Kidney (tissue), 13 donors: ENCODE measurements at regions not wholly inside any gene's neighbourhood (a gene's known extent, or its start where the extent isn't known, plus 50 kb on each side); places are given as distances from the start of the nearest gene placed in this dataset.

Experiments used
- DNase-seq, 5 donors: peaks; one replicate each; pipeline ENCODE4 v3.0.0-alpha.2; 2013 to 2020
- FAIRE-seq: peaks from 2 replicates; lab custom pipeline; 2012; peaks lifted over from hg19 to GRCh38; lab: Jason Lieb, UNC
- H3K27ac ChIP-seq, 2 donors: one replicate each; pipeline ENCODE4 v1.7.0; 2013; ENCODE audit warnings: low read depth in 2 of 2, low read length in 2 of 2, inconsistent platforms in 1 of 2
- H3K27me3 ChIP-seq: one replicate; pipeline ENCODE4 v1.7.1; 2013; ENCODE audit warnings: low read length, inconsistent platforms; ENCODE audit not compliant: control insufficient read depth, insufficient read depth
- H3K36me3 ChIP-seq, 3 donors: one replicate each; pipeline versions ENCODE4 v1.7.0 to v1.7.1; 2013; ENCODE audit warnings: low read length in 3 of 3, control low read depth in 1 of 3, inconsistent platforms in 1 of 3; ENCODE audit not compliant: insufficient read depth in 3 of 3, control insufficient read depth in 2 of 3
- H3K4me1 ChIP-seq, 3 donors: one replicate each; pipeline versions ENCODE4 v1.7.0 to v1.7.1; 2013; ENCODE audit warnings: low read length in 3 of 3, inconsistent platforms in 1 of 3, low read depth in 1 of 3; ENCODE audit not compliant: control insufficient read depth in 2 of 3, insufficient read depth in 2 of 3
- H3K4me3 ChIP-seq, 3 donors: one replicate each; pipeline versions ENCODE4 v1.7.0 to v1.8.1; 2013; ENCODE audit warnings: low read length in 3 of 3, control low read depth in 1 of 3, inconsistent platforms in 1 of 3
- H3K9ac ChIP-seq, 3 donors: one replicate each; pipeline versions ENCODE4 v1.7.0 to v1.7.1; 2013; ENCODE audit warnings: low read length in 3 of 3, control low read depth in 1 of 3, inconsistent platforms in 1 of 3
- H3K9me3 ChIP-seq, 3 donors: one replicate each; pipeline versions ENCODE4 v1.7.0 to v1.7.1; 2013; ENCODE audit warnings: low read length in 3 of 3, control low read depth in 1 of 3, inconsistent platforms in 1 of 3; ENCODE audit not compliant: control insufficient read depth in 2 of 3, insufficient read depth in 1 of 3
- intact Hi-C: fragments of 100-400 bp; cut with DNase I; formaldehyde crosslinking; loops from one replicate; pipeline ENCODE4 v1.11.1; 2022
- TF ChIP-seq, protein P1 (sequence below): IDR thresholded peaks from 3 replicates; pipeline ENCODE4 v1.5.1; 2012; ENCODE audit warnings: mild to moderate bottlenecking, moderate library complexity, borderline replicate concordance; ENCODE audit not compliant: insufficient read depth; ENCODE audit errors: extremely low read depth
- donor health status: control.
- donor health status: control.
- donor health status: control.
- donor health status: control.
- donor health status: control.
- donor health status: DM: yes; HTN: yes; CAD: no.
- donor health status: Normal renal cell carcinoma (clear cell type).

DNA sequence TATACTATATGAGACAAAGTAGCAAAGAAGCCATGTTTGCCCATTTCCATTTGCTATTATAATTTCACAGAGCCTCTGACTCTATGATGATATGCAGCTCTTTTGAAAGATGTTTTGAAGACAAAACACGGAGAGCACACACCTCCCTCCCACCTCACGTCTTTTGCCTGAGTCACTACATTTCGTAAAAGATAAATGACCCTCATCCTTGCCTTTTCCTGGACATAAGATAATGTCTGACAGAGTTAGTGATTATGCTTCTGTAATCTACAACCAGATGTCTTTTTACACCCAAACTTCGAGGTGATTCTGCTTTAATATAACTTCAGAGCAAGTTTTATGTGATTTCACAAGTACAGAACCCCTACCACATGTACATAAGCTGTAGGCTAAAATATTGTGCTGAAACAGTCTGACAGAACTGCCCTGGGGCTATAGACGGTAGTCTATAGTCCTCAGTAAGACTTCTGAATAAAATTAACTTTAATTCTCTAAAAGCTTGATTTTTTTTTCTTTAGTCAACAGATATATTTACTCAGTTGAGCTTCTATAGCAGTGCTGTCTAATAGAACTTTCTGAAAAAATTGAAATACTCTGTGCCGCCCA, 99.9 kb downstream of the CD200R1L start:
- no peaks in the 10 kb centered on the region for H3K27me3 ChIP-seq
- TF ChIP-seq, protein P1, sequence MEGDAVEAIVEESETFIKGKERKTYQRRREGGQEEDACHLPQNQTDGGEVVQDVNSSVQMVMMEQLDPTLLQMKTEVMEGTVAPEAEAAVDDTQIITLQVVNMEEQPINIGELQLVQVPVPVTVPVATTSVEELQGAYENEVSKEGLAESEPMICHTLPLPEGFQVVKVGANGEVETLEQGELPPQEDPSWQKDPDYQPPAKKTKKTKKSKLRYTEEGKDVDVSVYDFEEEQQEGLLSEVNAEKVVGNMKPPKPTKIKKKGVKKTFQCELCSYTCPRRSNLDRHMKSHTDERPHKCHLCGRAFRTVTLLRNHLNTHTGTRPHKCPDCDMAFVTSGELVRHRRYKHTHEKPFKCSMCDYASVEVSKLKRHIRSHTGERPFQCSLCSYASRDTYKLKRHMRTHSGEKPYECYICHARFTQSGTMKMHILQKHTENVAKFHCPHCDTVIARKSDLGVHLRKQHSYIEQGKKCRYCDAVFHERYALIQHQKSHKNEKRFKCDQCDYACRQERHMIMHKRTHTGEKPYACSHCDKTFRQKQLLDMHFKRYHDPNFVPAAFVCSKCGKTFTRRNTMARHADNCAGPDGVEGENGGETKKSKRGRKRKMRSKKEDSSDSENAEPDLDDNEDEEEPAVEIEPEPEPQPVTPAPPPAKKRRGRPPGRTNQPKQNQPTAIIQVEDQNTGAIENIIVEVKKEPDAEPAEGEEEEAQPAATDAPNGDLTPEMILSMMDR = no peak
- intact Hi-C loops = no loop called here
- no peak for DNase-seq
- no peak for FAIRE-seq
- no peaks in the 10 kb centered on the region for H3K4me1 ChIP-seq
- H3K27ac ChIP-seq = no peak overlapping the region
- H3K9me3 ChIP-seq = no peaks in the 10 kb centered on the region
- no peak overlapping the region for H3K4me3 ChIP-seq
- H3K36me3 ChIP-seq = no peaks in the 10 kb centered on the region
- no peak overlapping the region for H3K9ac ChIP-seq

DNA sequence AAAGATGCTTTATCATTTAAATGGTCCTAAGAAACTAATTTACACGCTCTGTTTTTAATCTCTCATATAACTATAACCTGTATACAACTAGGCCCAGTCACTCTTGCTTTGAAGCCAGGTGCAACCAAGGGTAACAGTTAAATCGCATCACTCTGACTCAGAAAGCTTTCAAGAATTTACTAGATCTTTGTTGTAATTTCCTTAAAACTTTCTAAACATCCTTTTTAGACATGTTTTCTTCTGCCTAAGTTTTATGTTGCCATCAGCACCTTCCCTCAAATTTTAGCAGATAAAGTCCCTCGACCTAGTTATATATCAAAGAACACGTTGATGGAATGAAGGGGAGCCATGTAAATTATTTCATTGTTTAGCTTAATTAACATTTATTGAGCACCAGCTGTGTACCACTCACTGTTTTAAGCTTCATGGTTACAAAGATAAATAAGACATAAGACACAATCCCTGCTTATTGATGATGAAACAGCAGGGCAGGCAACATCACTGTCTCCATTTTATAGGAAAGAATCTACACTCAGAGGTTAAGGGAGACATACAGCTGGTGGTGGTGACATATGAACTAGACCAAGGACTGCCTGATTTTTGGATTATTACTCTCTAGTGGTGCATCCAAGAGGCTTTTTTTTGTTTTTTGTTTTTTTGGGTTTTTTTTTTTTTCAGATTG, 101.0 kb downstream of the CD200R1L start:
- Histone ChIP-seq H3K27ac (no peak overlapping the region), H3K4me3 (no peak overlapping the region), H3K27me3 (no peaks in the 10 kb centered on the region), H3K9me3 (no peaks in the 10 kb centered on the region), H3K4me1 (no peaks in the 10 kb centered on the region), H3K9ac (no peak overlapping the region), H3K36me3 (no peaks in the 10 kb centered on the region)
- TF ChIP-seq, protein P1 = no peak
- no peak for DNase-seq
- no peak for FAIRE-seq
- intact Hi-C loops = no loop called here

DNA sequence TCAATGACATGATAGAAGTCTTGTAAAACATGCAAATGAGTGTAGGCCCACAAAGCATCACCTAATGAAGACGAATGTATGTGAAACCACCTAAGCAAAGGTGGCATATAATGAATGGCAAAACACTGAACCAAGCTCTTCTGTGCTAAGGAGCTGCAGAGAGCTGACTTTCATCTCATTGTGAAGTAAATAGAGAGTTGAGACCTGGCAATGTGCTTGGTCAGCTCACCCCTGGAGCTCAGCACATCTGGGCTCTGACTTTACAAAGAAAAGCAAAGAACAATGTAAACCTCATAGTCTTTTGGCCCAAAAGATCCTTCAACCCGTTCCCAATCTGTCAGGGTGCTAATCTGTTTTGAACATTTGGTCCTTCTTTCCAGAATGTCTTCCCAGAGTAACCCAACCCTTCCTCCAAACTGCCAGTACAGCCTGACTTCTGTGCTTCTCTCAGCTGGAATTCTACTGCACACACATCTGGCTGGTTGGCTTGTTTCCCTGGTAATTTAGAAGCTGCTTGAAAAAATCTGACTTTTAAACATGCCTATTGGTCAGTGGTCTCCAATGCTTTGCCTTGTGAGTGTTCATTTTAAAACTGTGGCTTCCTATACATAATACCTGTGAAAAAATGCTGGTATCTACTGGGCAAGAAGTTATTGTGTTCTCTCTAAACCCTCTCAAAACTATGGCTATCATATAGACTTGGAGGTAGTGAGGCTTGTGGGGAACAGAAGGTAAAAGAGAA, 101.7 kb downstream of the CD200R1L start:
- FAIRE-seq (no peak), DNase-seq (peak in 1 of 5 donors; percentile 37)
- H3K9ac ChIP-seq = no peak overlapping the region
- H3K9me3 ChIP-seq = no peaks in the 10 kb centered on the region
- H3K27ac ChIP-seq = no peak overlapping the region
- TF ChIP-seq, protein P1 = no peak
- H3K36me3 ChIP-seq = no peaks in the 10 kb centered on the region
- intact Hi-C loops = no loop called here
- no peaks in the 10 kb centered on the region for H3K27me3 ChIP-seq
- no peaks in the 10 kb centered on the region for H3K4me1 ChIP-seq
- no peak overlapping the region for H3K4me3 ChIP-seq
